Activated T-cell treated with anti-CD3 and anti-CD28 coated beads, Interleukin-2, amount 50 U/mL, for 48 hours (primary cell): ENCODE measurements at regions not wholly inside any gene's neighbourhood (a gene's known extent, or its start where the extent isn't known, plus 50 kb on each side); places are given as distances from the start of the nearest gene placed in this dataset.

Source experiments
- DNase-seq, 2 experiments: peaks; one replicate each; pipeline ENCODE4 v3.0.0-alpha.2; 2020

- DNase-seq, result no peak
These were observed 127.9 kb upstream of the NTM start for GRCh38 chr11:131242476-131243000.

GRCh38 chr11:131246156-131246555 lies 124.3 kb upstream of the NTM start:
- no peak for DNase-seq

- peak; percentile 14 to 17 for DNase-seq
These were observed 123.8 kb upstream of the NTM start for GRCh38 chr11:131246663-131247062.

GRCh38 chr11:131248588-131248987 lies 121.8 kb upstream of the NTM start:
- DNase-seq, result no peak

GRCh38 chr11:131253142-131253655 lies 117.2 kb upstream of the NTM start:
- no peak for DNase-seq

- DNase-seq, result no peak
These were observed 116.7 kb upstream of the NTM start for GRCh38 chr11:131253656-131254151.

- DNase-seq, result no peak
These were observed 116.2 kb upstream of the NTM start for GRCh38 chr11:131254254-131254653.

GRCh38 chr11:131274233-131274632 lies 96.2 kb upstream of the NTM start:
- DNase-seq, result no peak

GRCh38 chr11:131275580-131275979 lies 94.8 kb upstream of the NTM start:
- no peak for DNase-seq

GRCh38 chr11:131278472-131278871 lies 91.9 kb upstream of the NTM start:
- DNase-seq, result no peak

GRCh38 chr11:131279654-131280384 lies 90.6 kb upstream of the NTM start:
- DNase-seq, result no peak

- no peak for DNase-seq
These were observed 89.1 kb upstream of the NTM start for GRCh38 chr11:131281316-131281715.

GRCh38 chr11:131284041-131284440 lies 86.4 kb upstream of the NTM start:
- DNase-seq, result no peak

- DNase-seq, result no peak
These were observed 81.8 kb upstream of the NTM start for GRCh38 chr11:131288521-131289091.

GRCh38 chr11:131290185-131290584 lies 80.2 kb upstream of the NTM start:
- no peak for DNase-seq

- DNase-seq, result no peak
These were observed 74.4 kb upstream of the NTM start for GRCh38 chr11:131295986-131296385.

- no peak for DNase-seq
These were observed 73.0 kb upstream of the NTM start for GRCh38 chr11:131297441-131297840.

GRCh38 chr11:131299598-131300438 lies 70.6 kb upstream of the NTM start:
- no peak for DNase-seq

GRCh38 chr11:131300439-131300717 lies 70.0 kb upstream of the NTM start:
- no peak for DNase-seq

GRCh38 chr11:131301306-131301705 lies 69.1 kb upstream of the NTM start:
- DNase-seq, result no peak

- DNase-seq, result no peak
These were observed 67.6 kb upstream of the NTM start for GRCh38 chr11:131302836-131303235.

- DNase-seq, result no peak
These were observed 66.8 kb upstream of the NTM start for GRCh38 chr11:131303611-131304119.

GRCh38 chr11:131305005-131305404 lies 65.4 kb upstream of the NTM start:
- DNase-seq, result no peak
